Activated naive CD8-positive, alpha-beta T cell (primary cell): ENCODE measurements at regions not wholly inside any gene's neighbourhood (a gene's known extent, or its start where the extent isn't known, plus 50 kb on each side); places are given as distances from the start of the nearest gene placed in this dataset.
"Not testable (repeated sequence)": the region's sequence is repeated elsewhere in the genome, so short reads cannot be mapped to it uniquely, and the experiment has no call there.

ENCODE experiments used
- H3K27ac Mint-ChIP-seq: one replicate; pipeline ENCODE4 v1.8.0; 2021; ENCODE audit warnings: mixed read lengths
- H3K27me3 Mint-ChIP-seq: one replicate; pipeline ENCODE4 v1.8.0; 2021; ENCODE audit warnings: mixed read lengths
- H3K36me3 Mint-ChIP-seq: one replicate; pipeline ENCODE4 v1.8.0; 2021; ENCODE audit warnings: mixed read lengths
- H3K4me1 Mint-ChIP-seq: one replicate; pipeline ENCODE4 v1.8.0; 2021; ENCODE audit warnings: low read depth, mixed read lengths
- H3K4me3 Mint-ChIP-seq: one replicate; pipeline ENCODE4 v1.8.0; 2021; ENCODE audit warnings: mild to moderate bottlenecking, mixed read lengths
- H3K9me3 Mint-ChIP-seq: one replicate; pipeline ENCODE4 v1.8.0; 2021; ENCODE audit warnings: low read depth, mixed read lengths

GRCh38 chr5:75002271-75002670 is 50.1 kb downstream of the GCNT4 start:
- Mint-ChIP-seq H3K36me3 (peaks cover 4% of the 10 kb centered on the region), H3K4me1 (no peaks in the 10 kb centered on the region), H3K27me3 (no peaks in the 10 kb centered on the region), H3K27ac (no peak overlapping the region), H3K9me3 (peaks cover 3% of the 10 kb centered on the region), H3K4me3 (no peak overlapping the region)

DNA sequence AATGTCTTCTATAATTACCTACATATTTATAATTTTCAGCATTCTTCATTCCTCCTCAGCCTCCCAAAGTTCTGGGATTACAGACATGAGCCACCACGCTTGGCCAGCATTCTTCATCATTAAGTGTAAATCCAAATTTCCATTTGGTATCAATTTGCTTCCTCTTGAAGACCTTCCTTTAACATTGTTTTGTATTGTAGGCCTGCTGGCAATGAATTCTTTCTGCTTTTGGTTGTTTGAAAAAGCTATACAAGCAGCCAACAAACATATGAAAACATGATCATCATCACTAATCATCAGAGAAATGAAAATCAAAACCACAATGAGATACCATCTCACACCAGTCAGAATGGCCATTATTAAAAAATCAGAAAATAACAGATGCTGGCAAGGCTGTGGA is 56.4 kb downstream of the GCNT4 start:
- Mint-ChIP-seq H3K36me3 (peaks cover 2% of the 10 kb centered on the region), H3K4me1 (no peaks in the 10 kb centered on the region), H3K9me3 (no peaks in the 10 kb centered on the region), H3K4me3 (no peak overlapping the region), H3K27me3 (no peaks in the 10 kb centered on the region), H3K27ac (no peak overlapping the region)

DNA sequence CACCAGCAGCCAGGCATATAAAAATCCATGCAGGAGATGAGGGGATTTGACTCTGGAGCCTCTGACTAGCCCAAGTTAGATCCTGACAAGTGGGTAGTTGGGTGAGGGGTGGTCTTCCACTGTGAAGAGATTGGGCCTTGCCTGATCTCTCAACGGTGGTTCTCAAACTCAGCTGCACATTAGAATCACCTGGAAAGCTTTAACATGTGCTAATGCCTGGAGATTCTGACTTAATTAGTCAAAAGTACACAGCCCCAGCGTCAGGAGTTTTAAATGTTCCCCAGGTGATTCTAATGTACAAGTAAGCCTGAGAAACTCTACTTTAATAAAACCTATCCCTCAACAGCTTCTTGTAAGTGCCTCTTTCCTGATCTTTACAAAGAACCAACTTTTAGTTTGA is 57.5 kb downstream of the GCNT4 start:
- Mint-ChIP-seq H3K4me1 (no peaks in the 10 kb centered on the region), H3K27me3 (no peaks in the 10 kb centered on the region), H3K36me3 (peaks cover 2% of the 10 kb centered on the region), H3K4me3 (no peak overlapping the region), H3K27ac (no peak overlapping the region), H3K9me3 (no peaks in the 10 kb centered on the region)

- H3K36me3 Mint-ChIP-seq, result peaks cover 2% of the 10 kb centered on the region
- H3K4me1 Mint-ChIP-seq, result no peaks in the 10 kb centered on the region
- H3K27ac Mint-ChIP-seq, result no peak overlapping the region
- H3K4me3 Mint-ChIP-seq, result no peak overlapping the region
- H3K9me3 Mint-ChIP-seq, result no peaks in the 10 kb centered on the region
- H3K27me3 Mint-ChIP-seq, result no peaks in the 10 kb centered on the region
Measured at GRCh38 chr5:74993743-74994142, 58.6 kb downstream of the GCNT4 start.

GRCh38 chr5:74992791-74993190 is 59.6 kb downstream of the GCNT4 start:
- H3K36me3 Mint-ChIP-seq, result peaks cover 4% of the 10 kb centered on the region
- no peaks in the 10 kb centered on the region for H3K4me1 Mint-ChIP-seq
- peaks cover 3% of the 10 kb centered on the region for H3K9me3 Mint-ChIP-seq
- H3K27ac Mint-ChIP-seq, result no peak overlapping the region
- no peak overlapping the region for H3K4me3 Mint-ChIP-seq
- H3K27me3 Mint-ChIP-seq, result no peaks in the 10 kb centered on the region

GRCh38 chr5:74991522-74991921 is 60.8 kb downstream of the GCNT4 start:
- H3K4me1 Mint-ChIP-seq, result no peaks in the 10 kb centered on the region
- H3K27me3 Mint-ChIP-seq, result no peaks in the 10 kb centered on the region
- H3K4me3 Mint-ChIP-seq, result no peak overlapping the region
- H3K36me3 Mint-ChIP-seq, result peaks cover 4% of the 10 kb centered on the region
- peaks cover 3% of the 10 kb centered on the region for H3K9me3 Mint-ChIP-seq
- H3K27ac Mint-ChIP-seq, result no peak overlapping the region

GRCh38 chr5:74990194-74990593 is 62.2 kb downstream of the GCNT4 start:
- Mint-ChIP-seq H3K4me3 (no peak overlapping the region), H3K27ac (no peak overlapping the region), H3K4me1 (no peaks in the 10 kb centered on the region), H3K9me3 (peaks cover 3% of the 10 kb centered on the region), H3K36me3 (peaks cover 4% of the 10 kb centered on the region), H3K27me3 (no peaks in the 10 kb centered on the region)

DNA sequence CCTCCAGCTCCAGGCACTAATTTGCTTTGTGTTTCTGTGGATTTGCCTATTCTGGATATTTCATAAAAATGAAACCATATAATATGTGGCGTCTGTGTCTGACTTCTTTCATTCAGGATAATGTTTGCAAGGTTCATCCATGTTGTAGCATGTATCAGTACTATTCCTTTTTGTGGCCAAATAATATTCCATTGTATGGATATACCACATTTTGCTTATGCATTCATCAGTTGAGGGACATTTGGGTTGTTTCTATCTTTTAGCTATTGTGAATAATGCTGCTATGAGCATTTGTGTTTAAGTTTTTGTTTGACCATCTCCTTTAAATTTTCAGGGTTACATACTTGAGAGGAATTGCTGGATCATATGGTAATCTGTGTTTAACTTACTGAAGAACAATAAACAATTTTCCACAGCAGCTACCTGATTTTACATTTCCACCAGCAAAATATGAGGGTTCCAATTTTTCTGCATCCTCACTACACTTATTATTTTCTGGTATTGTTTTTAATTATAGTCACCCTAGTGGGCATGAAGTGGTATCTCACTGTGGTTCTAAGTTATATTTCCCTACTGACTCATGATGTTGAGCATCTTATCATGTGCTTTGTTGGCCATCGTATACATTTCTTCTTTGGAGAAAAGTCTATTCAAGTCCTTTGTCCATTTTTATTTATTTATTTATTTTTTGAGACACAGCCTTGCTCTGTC is 63.9 kb downstream of the GCNT4 start:
- H3K36me3 Mint-ChIP-seq, result peaks cover 4% of the 10 kb centered on the region
- H3K4me1 Mint-ChIP-seq, result no peaks in the 10 kb centered on the region
- H3K4me3 Mint-ChIP-seq, result no peak overlapping the region
- H3K9me3 Mint-ChIP-seq, result peaks cover 3% of the 10 kb centered on the region
- no peak overlapping the region for H3K27ac Mint-ChIP-seq
- no peaks in the 10 kb centered on the region for H3K27me3 Mint-ChIP-seq

GRCh38 chr5:74978345-74978744 is 74.0 kb downstream of the GCNT4 start:
- Mint-ChIP-seq H3K27ac (no peak overlapping the region), H3K4me1 (peaks cover 32% of the 10 kb centered on the region), H3K27me3 (no peaks in the 10 kb centered on the region), H3K9me3 (peaks cover 11% of the 10 kb centered on the region), H3K4me3 (no peak overlapping the region), H3K36me3 (peaks cover 6% of the 10 kb centered on the region)

GRCh38 chr5:74977471-74977870 is 74.9 kb downstream of the GCNT4 start:
- Mint-ChIP-seq H3K36me3 (peaks cover 6% of the 10 kb centered on the region), H3K4me1 (peaks cover 32% of the 10 kb centered on the region), H3K27me3 (no peaks in the 10 kb centered on the region), H3K27ac (no peak overlapping the region), H3K4me3 (no peak overlapping the region), H3K9me3 (peaks cover 11% of the 10 kb centered on the region)

DNA sequence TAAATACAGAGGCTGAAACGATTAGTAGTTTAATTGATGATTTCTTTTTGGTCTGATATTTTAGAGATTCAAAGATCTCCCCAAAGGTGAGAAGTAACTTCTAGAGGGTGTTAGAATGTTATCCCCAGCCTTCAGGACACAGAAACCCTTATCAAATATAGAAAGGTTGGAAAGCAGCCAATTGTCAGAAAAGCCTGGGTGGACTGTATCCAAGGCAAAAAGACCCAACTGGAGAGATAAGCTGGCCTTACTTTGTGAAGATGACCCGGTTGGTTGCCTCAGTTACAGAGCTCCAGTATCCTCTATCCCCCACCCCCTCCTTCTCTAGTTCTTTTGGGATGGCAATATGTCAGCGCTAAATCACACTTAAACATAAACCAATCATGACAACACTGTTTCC is 75.7 kb downstream of the GCNT4 start:
- H3K4me1 Mint-ChIP-seq, result peaks cover 32% of the 10 kb centered on the region
- no peak overlapping the region for H3K4me3 Mint-ChIP-seq
- H3K27ac Mint-ChIP-seq, result no peak overlapping the region
- H3K9me3 Mint-ChIP-seq, result peaks cover 11% of the 10 kb centered on the region
- no peaks in the 10 kb centered on the region for H3K27me3 Mint-ChIP-seq
- H3K36me3 Mint-ChIP-seq, result peaks cover 9% of the 10 kb centered on the region

DNA sequence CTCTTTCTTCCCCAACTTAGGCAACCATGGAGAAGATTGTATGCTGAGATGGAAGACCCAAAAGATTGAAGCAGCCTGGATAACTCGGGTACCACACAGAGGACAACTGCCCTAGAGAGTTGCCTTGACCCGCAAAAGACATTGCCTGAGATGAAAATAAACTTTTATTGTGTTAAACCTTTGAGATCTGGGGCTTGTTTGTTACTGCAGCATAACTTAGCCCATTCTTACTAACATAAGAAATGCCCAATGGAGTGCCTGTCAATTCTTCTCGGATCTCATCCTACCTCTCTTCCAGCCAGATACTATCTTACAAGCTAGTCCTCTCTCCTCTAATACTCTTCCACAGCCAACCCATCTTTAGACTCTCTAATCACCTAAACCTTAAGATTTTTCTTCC is 76.8 kb downstream of the GCNT4 start:
- Mint-ChIP-seq H3K9me3 (peaks cover 11% of the 10 kb centered on the region), H3K4me3 (no peak overlapping the region), H3K4me1 (peaks cover 32% of the 10 kb centered on the region), H3K36me3 (peaks cover 10% of the 10 kb centered on the region), H3K27me3 (no peaks in the 10 kb centered on the region), H3K27ac (peak overlapping the region; percentile 7)

DNA sequence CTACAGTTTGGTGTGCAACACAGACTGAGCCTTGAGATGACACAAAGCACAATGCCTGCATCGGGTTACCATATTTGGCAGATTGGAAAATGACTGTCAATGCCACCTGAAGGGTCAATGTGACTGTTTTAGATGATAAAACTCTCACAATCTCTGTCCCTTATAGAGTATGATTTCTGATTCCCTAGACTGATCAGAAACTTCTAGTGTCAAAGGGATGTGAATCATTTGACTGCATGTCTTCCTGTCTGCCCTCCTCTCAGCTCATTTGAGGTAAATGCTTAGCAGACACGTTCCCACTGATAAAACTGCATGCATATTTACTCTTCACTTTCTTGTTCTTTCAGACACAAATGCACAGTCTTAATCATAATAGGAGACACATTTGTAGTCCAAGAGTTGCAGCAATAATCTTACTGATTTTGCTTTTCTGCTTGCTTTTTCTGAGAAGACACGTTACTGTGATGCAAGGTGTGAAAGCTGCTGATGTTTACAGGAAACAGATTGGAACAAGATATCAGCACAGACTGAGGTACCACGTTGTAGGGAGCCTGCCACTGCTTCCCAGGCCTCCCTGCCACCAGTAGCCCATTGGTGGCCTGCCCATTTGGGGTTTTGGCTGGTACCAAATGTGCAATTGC is 77.8 kb downstream of the GCNT4 start:
- H3K27me3 Mint-ChIP-seq, result no peaks in the 10 kb centered on the region
- H3K27ac Mint-ChIP-seq, result peak overlapping the region; percentile 78
- H3K4me3 Mint-ChIP-seq, result peak overlapping the region; percentile 54
- peaks cover 10% of the 10 kb centered on the region for H3K36me3 Mint-ChIP-seq
- H3K9me3 Mint-ChIP-seq, result peaks cover 11% of the 10 kb centered on the region
- peaks cover 32% of the 10 kb centered on the region for H3K4me1 Mint-ChIP-seq

GRCh38 chr5:74973694-74974093 is 78.7 kb downstream of the GCNT4 start:
- no peak overlapping the region for H3K4me3 Mint-ChIP-seq
- H3K9me3 Mint-ChIP-seq, result peaks cover 11% of the 10 kb centered on the region
- H3K36me3 Mint-ChIP-seq, result peaks cover 10% of the 10 kb centered on the region
- H3K4me1 Mint-ChIP-seq, result peaks cover 32% of the 10 kb centered on the region
- H3K27ac Mint-ChIP-seq, result peak overlapping the region; percentile 68
- H3K27me3 Mint-ChIP-seq, result no peaks in the 10 kb centered on the region

DNA sequence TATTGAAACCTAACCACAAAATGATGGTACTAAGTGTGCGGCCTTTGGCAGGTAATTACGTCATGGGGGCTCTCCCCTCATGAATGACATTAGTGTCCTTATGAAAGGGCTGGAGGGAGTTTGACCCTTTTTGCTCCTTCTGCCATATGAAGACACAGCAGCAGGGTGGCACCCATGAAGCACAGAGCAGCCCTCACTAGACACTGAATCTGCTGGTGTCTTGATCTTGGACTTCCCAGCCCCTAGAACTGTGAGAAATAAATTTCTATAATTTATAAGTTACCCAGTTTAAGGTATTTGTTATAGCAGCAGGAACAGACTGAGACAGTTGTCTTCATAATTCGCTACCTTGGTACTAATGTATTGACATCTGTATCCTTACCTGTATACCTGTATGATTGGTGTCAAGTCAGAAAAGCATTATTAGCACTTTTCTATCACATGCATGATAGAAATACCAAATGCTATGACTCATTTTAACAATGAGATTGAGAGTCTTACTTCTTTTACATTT is 80.4 kb downstream of the GCNT4 start:
- H3K4me1 Mint-ChIP-seq, result peaks cover 25% of the 10 kb centered on the region
- H3K9me3 Mint-ChIP-seq, result peaks cover 11% of the 10 kb centered on the region
- H3K4me3 Mint-ChIP-seq, result no peak overlapping the region
- H3K27me3 Mint-ChIP-seq, result no peaks in the 10 kb centered on the region
- peaks cover 14% of the 10 kb centered on the region for H3K36me3 Mint-ChIP-seq
- no peak overlapping the region for H3K27ac Mint-ChIP-seq

- Mint-ChIP-seq H3K4me1 (peaks cover 23% of the 10 kb centered on the region), H3K9me3 (peaks cover 10% of the 10 kb centered on the region), H3K36me3 (peaks cover 14% of the 10 kb centered on the region)
- H3K27me3 Mint-ChIP-seq, H3K27ac Mint-ChIP-seq, H3K4me3 Mint-ChIP-seq: not testable (repeated sequence)
Measured at GRCh38 chr5:74970891-74971290, 81.5 kb downstream of the GCNT4 start.
